ENCODE measurements at regions not wholly inside any gene's neighbourhood (a gene's known extent, or its start where the extent isn't known, plus 50 kb on each side); places are given as distances from the start of the nearest gene placed in this dataset.

DNA sequence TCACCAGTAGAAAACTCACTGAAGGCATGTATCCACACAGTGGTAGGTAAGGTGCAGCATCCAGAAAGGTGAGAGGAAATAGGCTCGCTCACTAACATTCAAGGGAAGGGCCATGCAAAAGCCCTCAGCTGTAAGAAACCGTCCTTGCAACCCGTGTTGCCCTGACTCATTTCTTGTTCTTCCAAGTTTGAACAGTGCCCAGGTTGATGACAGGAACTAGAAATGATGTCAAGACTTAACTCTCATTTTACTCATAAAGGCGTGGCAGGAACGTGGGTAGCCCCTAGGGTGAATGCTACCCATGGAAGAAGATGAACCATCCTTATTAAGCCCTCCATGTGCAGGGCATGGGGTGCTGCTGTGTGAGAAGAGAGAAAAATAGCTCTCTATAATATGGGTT, 187.6 kb downstream of the CD83 start:
- FAIRE-seq: no peak
- H4K20me1 ChIP-seq (ENCODE audit: insufficient read depth, low read length): no peaks in the 10 kb centered on the region

DNA sequence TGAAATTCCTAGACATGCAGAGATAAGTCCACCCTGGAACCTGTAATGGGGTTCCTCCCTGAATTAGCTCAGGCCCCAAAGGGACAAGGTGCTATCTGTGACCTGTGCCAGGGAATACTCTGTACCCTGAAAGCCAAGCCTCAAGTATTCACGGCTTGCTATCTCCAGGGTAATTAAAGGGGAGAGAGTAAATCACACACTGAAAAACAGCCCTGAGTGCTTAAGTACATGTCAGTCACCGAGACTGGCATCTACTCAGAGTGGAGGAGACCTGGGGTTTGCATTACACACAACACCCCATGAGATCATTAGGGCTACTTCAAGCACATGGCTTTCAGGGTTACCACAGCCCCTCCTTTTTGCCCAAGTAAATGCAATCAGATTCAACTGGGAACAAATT, 188.1 kb downstream of the CD83 start:
- Histone ChIP-seq H3K27me3 (ENCODE audit: control insufficient read depth in 1 of 2, insufficient read depth in 2 of 2, low read length in 2 of 2) (peaks cover 0 to 8% of the 10 kb centered on the region in 2 experiments; a peak in 2 of 5 replicates), H3K36me3 (replicated peaks in 1 of 2; ENCODE audit: control insufficient read depth in 1 of 2, insufficient read depth in 2 of 2, low read length in 2 of 2) (no peaks in the 10 kb centered on the region), H3K4me1 (ENCODE audit: insufficient read depth, low read length) (peaks cover 11% of the 10 kb centered on the region), H3K4me2 (ENCODE audit: low read depth, low read length) (no peak overlapping the region), H3K9me3 (ENCODE audit: low read length) (no peaks in the 10 kb centered on the region), H4K20me1 (ENCODE audit: insufficient read depth, low read length) (no peaks in the 10 kb centered on the region), H2AFZ (ENCODE audit: low read length) (no peak overlapping the region), H3K79me2 (ENCODE audit: insufficient read depth, low read length) (no peaks in the 10 kb centered on the region), H3K4me3 (replicated peaks in 1 of 3; ENCODE audit: insufficient read depth in 1 of 3, low read depth in 2 of 3, low read length in 3 of 3) (no peak overlapping the region), H3K9ac (ENCODE audit: insufficient read depth, low read depth, low read length) (no peak overlapping the region), H3K27ac (ENCODE audit: extremely low read length, insufficient read depth, low read length) (no peak overlapping the region)
- POLR2A ChIA-PET: no interaction called here
- intact Hi-C loops (cut with micrococcal nuclease; ENCODE audit: unreplicated experiment): no loop called here
- FAIRE-seq (no peak), ATAC-seq (no peak), DNase-seq (ENCODE audit: low spot score) (no peak)
- CTCF ChIA-PET (ENCODE audit: low intra/inter-chr PET ratio, low total read pairs): interaction anchor here (0.7 kb wide), 1 partner anchor 11 kb away, joined by 3 read pairs; no protein-coding TSS in a partner anchor
- TF ChIP-seq, protein P1, sequence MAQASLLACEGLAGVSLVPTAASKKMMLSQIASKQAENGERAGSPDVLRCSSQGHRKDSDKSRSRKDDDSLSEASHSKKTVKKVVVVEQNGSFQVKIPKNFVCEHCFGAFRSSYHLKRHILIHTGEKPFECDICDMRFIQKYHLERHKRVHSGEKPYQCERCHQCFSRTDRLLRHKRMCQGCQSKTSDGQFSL (CRISPR knock-in tag; IDR thresholded peaks at IDR 0.05): no peak
- in situ Hi-C loops (cut with HindIII; ENCODE audit: extremely low pct_ligation_motif_present, low pct_unique_long_range_greater_than_20kb): no loop called here
- WGBS (ENCODE audit: low lambda C conversion rate): 0% methylated on average over 2 of the region's 2 CpGs
- BruUV-seq (replicated peaks): no TSS peak

More for the DNA sequence above, 187.6 kb downstream of the CD83 start:
- H3K27me3 ChIP-seq (ENCODE audit: control insufficient read depth in 1 of 2, insufficient read depth in 2 of 2, low read length in 2 of 2): peaks cover 0 to 8% of the 10 kb centered on the region in 2 experiments; a peak in 2 of 5 replicates
- H3K27ac ChIP-seq (ENCODE audit: extremely low read length, insufficient read depth, low read length): no peak overlapping the region
- 3% methylated on average over 5 of the region's 5 CpGs for WGBS (ENCODE audit: low lambda C conversion rate)
- intact Hi-C loops (cut with micrococcal nuclease; ENCODE audit: unreplicated experiment) (no loop called here), in situ Hi-C loops (cut with HindIII; ENCODE audit: extremely low pct_ligation_motif_present, low pct_unique_long_range_greater_than_20kb) (no loop called here)
- no peak for TF ChIP-seq ZNF839 (CRISPR knock-in tag; IDR thresholded peaks at IDR 0.05; ENCODE audit: borderline replicate concordance)
- TF ChIP-seq ZNF543 (CRISPR knock-in tag; IDR thresholded peaks at IDR 0.05): no peak
- TF ChIP-seq ZNF460 (CRISPR knock-in tag; IDR thresholded peaks at IDR 0.05; ENCODE audit: borderline replicate concordance): no peak
- TF ChIP-seq ZNF598 (CRISPR knock-in tag; IDR thresholded peaks at IDR 0.05; ENCODE audit: borderline replicate concordance): no peak
- TF ChIP-seq ZNF672 (CRISPR knock-in tag; IDR thresholded peaks at IDR 0.05): no peak
- TF ChIP-seq, protein P2, sequence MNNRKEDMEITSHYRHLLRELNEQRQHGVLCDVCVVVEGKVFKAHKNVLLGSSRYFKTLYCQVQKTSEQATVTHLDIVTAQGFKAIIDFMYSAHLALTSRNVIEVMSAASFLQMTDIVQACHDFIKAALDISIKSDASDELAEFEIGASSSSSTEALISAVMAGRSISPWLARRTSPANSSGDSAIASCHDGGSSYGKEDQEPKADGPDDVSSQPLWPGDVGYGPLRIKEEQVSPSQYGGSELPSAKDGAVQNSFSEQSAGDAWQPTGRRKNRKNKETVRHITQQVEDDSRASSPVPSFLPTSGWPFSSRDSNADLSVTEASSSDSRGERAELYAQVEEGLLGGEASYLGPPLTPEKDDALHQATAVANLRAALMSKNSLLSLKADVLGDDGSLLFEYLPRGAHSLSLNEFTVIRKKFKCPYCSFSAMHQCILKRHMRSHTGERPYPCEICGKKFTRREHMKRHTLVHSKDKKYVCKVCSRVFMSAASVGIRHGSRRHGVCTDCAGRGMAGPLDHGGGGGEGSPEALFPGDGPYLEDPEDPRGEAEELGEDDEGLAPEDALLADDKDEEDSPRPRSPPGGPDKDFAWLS (CRISPR knock-in tag; IDR thresholded peaks at IDR 0.05; ENCODE audit: borderline replicate concordance): no peak
- no peak for TF ChIP-seq SIN3B (IDR thresholded peaks at IDR 0.05; ENCODE audit: low read length)
- no peak for TF ChIP-seq KLF12 (CRISPR knock-in tag; IDR thresholded peaks at IDR 0.05; ENCODE audit: borderline replicate concordance)
- no peak for TF ChIP-seq PRMT3 (CRISPR knock-in tag; IDR thresholded peaks at IDR 0.05; ENCODE audit: borderline replicate concordance, low read depth)
- no peaks in the 10 kb centered on the region for H3K79me2 ChIP-seq (ENCODE audit: insufficient read depth, low read length)
- H3K9ac ChIP-seq (ENCODE audit: insufficient read depth, low read depth, low read length): no peak overlapping the region
- BruUV-seq (replicated peaks): no TSS peak
- ChIA-PET POLR2A (no interaction called here), CTCF (ENCODE audit: low intra/inter-chr PET ratio, low total read pairs) (no interaction called here)
- no peak overlapping the region for H2AFZ ChIP-seq (ENCODE audit: low read length)
- no peaks in the 10 kb centered on the region for H3K9me3 ChIP-seq (ENCODE audit: low read length)
- DNase-seq (ENCODE audit: low spot score) (no peak), ATAC-seq (no peak)
- no peaks in the 10 kb centered on the region for H3K36me3 ChIP-seq (replicated peaks in 1 of 2; ENCODE audit: control insufficient read depth in 1 of 2, insufficient read depth in 2 of 2, low read length in 2 of 2)
- H3K4me1 ChIP-seq (ENCODE audit: insufficient read depth, low read length): peaks cover 7% of the 10 kb centered on the region
- H3K4me2 ChIP-seq (ENCODE audit: low read depth, low read length): no peak overlapping the region
- H3K4me3 ChIP-seq (replicated peaks in 1 of 3; ENCODE audit: insufficient read depth in 1 of 3, low read depth in 2 of 3, low read length in 3 of 3): no peak overlapping the region

Data from HepG2 (cell line).